HG02970 (cell line): ENCODE measurements at regions not wholly inside any gene's neighbourhood (a gene's known extent, or its start where the extent isn't known, plus 50 kb on each side); places are given as distances from the start of the nearest gene placed in this dataset.

Source experiments
- ATAC-seq: cut with Tn5 transposase; IDR thresholded peaks from one replicate; pipeline ENCODE4 v1.9.1; 2021; ENCODE audit warnings: mild to moderate bottlenecking, moderate library complexity, moderate number of reproducible peaks; ENCODE audit not compliant: unreplicated experiment, low FRiP score

- no peak for ATAC-seq
These were observed 623.6 kb upstream of the FZD8 start for GRCh38 chr10:36265741-36266140.

- ATAC-seq, result no peak
These were observed 621.8 kb upstream of the FZD8 start for GRCh38 chr10:36263871-36264270.

- ATAC-seq, result no peak
These were observed 614.9 kb upstream of the FZD8 start for GRCh38 chr10:36256948-36257356.

- no peak for ATAC-seq
These were observed 614.1 kb upstream of the FZD8 start for GRCh38 chr10:36256166-36256565.

- ATAC-seq, result no peak
These were observed 612.1 kb upstream of the FZD8 start for GRCh38 chr10:36254199-36254598.

GRCh38 chr10:36253731-36254130 is 611.6 kb upstream of the FZD8 start:
- no peak for ATAC-seq

- no peak for ATAC-seq
These were observed 609.0 kb upstream of the FZD8 start for GRCh38 chr10:36251068-36251467.

- no peak for ATAC-seq
These were observed 606.3 kb upstream of the FZD8 start for GRCh38 chr10:36248304-36248981.

GRCh38 chr10:36247478-36247877 is 605.4 kb upstream of the FZD8 start:
- ATAC-seq, result no peak

GRCh38 chr10:36236931-36237330 is 594.8 kb upstream of the FZD8 start:
- ATAC-seq, result no peak

- ATAC-seq, result no peak
These were observed 594.2 kb upstream of the FZD8 start for GRCh38 chr10:36236341-36236740.

GRCh38 chr10:36232935-36233334 is 590.8 kb upstream of the FZD8 start:
- ATAC-seq, result no peak

GRCh38 chr10:36224431-36224985 is 582.4 kb upstream of the FZD8 start:
- ATAC-seq, result no peak

- ATAC-seq, result no peak
These were observed 579.0 kb upstream of the FZD8 start for GRCh38 chr10:36221101-36221500.

GRCh38 chr10:36220151-36220550 is 578.1 kb upstream of the FZD8 start:
- ATAC-seq, result no peak

- ATAC-seq, result no peak
These were observed 569.8 kb upstream of the FZD8 start for GRCh38 chr10:36211856-36212255.

GRCh38 chr10:36209480-36209879 is 567.4 kb upstream of the FZD8 start:
- ATAC-seq, result no peak

GRCh38 chr10:36202881-36203280 is 560.8 kb upstream of the FZD8 start:
- no peak for ATAC-seq

GRCh38 chr10:36200577-36200976 is 558.5 kb upstream of the FZD8 start:
- ATAC-seq, result no peak

- ATAC-seq, result no peak
These were observed 556.2 kb upstream of the FZD8 start for GRCh38 chr10:36198322-36198721.

- no peak for ATAC-seq
These were observed 553.3 kb upstream of the FZD8 start for GRCh38 chr10:36195364-36195763.

GRCh38 chr10:36194276-36194675 is 552.2 kb upstream of the FZD8 start:
- ATAC-seq, result no peak

GRCh38 chr10:36191009-36191408 is 548.9 kb upstream of the FZD8 start:
- ATAC-seq, result no peak
